Heart left ventricle (tissue), 13 donors: ENCODE measurements at regions not wholly inside any gene's neighbourhood (a gene's known extent, or its start where the extent isn't known, plus 50 kb on each side); places are given as distances from the start of the nearest gene placed in this dataset.

Experiments used
- CTCF ChIP-seq, 12 donors: fragments of 200-600 bp; sonication (generic) in 4 of 12; IDR thresholded peaks; one replicate each; pipeline versions ENCODE4 v1.5.0 to v1.8.0; 2018 to 2022; ENCODE audit warnings: antibody characterized with exemption in 12 of 12, mild to moderate bottlenecking in 5 of 12
- POLR2A ChIP-seq, 2 donors: fragments of 450-650 bp; IDR thresholded peaks; one replicate each; pipeline ENCODE4 v1.6.1; 2017; ENCODE audit warnings: antibody characterized with exemption in 2 of 2, mild to moderate bottlenecking in 2 of 2, moderate library complexity in 2 of 2
- donor health status: ischemic (EF 13 %, LVEDD 7.1; RV severe dilation, severe dysfunction).
- donor health status: DM: no; HTN: yes; CAD: no.
- donor health status: DM: no; HTN: no; CAD: no.
- donor health status: ischemic (EF 25% LVEDD 6.9; RV normal size, moderate dysfunction).
- donor health status: ischemic (EF 25% LVEDD 5.7; RV mildly dilated, moderate dysfunction).
- donor health status: ischemic (EF 35%, LVEDD 5.7; RV mildly dilated, moderate dysfunction).
- donor health status: nonischemic (EF 11% LVEDD 7.7; RV severe dilation, severe dysfunction).
- donor health status: DM: yes; HTN: yes; CAD: no.
- donor health status: PGD.
- donor health status: ischemic (EF 29% LVEDD 5.4; RV normal size, mild dysfunction).
- donor health status: nonischemic (EF 23%, LVEDD 6.1; RV moderate dilation, normal function).

GRCh38 chr10:61825001-61825400 lies 76.5 kb upstream of the ARID5B start:
- no peak for TF ChIP-seq CTCF (IDR thresholded peaks at IDR 0.05)
- TF ChIP-seq POLR2A (IDR thresholded peaks at IDR 0.05), result no peak
